NCI-H524 treated with DMSO at 0.1 percent for 48 hours (cell line): ENCODE measurements at regions not wholly inside any gene's neighbourhood (a gene's known extent, or its start where the extent isn't known, plus 50 kb on each side); places are given as distances from the start of the nearest gene placed in this dataset.

Source experiments
- DNase-seq: peaks from one replicate; lab custom pipeline; 2025; lab: John Stamatoyannopoulos, UW

DNA sequence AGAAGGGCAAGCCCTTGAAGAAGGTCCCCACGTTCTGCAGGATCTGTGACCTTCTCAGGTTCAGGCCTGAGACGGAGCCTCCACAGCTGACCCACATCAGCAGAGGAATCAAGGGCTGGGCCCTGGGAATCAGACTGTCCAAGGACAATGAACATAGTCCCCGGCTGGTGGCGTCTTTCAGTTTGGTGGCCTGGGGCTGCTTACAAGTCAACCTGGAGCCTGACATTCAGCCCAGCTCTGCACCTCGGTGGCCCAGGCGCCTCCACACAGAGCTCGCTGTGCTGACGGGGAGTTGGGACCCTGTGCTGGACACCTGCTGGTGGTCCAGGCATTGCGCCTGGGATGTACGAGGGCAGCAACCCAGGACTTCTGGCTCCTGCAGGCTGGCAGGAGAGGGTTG, 523.5 kb downstream of the TBC1D22A start:
- DNase-seq: no peak

DNA sequence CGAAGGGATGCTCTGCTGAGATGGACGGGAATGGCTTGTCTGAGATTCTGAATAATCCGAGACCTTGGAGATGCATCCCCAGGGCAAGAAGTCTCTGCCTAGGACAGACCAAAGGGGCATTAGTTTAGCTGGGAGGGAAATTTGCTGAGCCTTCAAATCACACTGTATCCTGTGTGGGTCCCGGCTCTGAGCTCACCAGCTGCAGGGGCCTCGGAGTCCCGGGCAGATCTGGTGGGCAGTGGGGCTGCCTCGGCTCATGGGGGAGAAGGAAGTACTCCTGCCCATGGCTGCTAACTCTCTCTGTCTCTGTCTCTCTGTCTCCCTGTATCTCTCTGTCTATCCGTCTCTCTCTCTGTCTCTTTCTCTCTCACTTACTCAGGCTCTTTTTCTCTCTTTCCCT, 522.4 kb downstream of the TBC1D22A start:
- no peak for DNase-seq

DNA sequence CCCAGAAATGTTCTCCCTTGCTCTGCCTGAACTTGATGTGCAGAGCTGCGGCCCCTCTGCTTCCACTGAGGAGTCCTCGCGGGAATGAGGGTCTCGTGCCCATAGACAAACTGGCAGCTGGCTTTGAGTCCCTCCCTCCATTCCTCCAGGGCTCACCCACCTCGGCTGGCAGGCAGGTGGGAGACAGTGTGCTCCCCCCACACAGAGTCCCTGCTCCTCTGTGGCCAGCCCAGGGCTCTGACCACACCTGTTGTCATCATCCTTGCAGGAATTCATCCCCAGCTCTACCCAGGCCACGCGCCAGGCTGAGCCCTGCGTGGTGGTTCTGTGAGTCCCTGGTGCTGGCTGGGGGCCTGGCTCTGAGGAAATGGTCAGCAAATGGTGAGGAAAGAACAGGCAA, 521.9 kb downstream of the TBC1D22A start:
- no peak for DNase-seq

DNA sequence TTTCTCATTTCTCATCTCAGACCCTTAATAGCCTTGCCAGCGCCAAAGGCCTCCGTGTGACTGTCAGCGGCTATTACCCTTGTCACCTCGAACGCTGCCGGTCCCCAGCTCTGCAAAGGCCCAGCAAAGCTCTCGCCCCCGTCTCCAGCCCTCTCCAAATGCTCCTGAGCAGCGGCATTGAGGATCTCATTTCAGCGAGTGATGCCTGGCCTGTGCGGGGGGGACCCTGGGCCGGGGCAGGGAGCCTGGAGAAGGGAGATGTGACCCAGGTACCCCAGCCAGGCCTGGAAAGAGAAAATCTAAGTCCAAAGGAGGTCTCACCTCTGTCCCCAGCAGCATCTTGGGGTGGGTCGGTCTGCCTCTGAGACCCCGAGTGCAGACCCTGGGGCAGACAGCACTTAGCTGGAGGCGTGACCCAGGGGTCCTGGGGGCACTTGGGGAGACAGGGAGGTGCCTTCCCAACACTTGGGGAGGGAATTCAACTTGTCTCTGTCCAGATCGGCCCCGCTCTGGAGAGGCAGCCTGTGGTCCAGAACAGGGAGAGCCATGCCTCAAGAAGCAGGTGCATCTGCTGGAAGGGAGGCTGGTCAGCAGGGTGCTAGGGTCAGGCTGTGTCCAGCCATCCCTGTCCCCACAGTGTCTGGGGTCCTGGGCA, 521.3 kb downstream of the TBC1D22A start:
- no peak for DNase-seq

DNA sequence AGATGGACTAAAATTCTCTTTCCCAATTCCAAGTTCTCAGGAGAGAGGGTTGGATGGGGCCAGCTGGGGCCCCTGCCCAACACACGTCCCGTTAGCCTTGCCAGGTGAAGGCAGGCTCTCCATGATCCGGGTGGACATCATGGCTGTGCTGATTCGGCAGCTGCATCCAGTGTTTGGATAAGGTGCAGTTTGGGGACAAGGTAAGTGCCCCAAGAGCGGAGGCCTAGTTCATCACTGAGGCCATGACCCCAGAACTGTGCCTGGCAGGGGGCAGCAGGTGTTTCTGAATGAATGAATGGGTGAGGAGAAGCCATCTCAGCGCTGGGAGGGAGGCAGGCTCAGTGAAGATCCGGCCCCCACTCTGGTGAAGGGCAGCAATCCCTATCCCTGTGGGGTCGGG, 520.4 kb downstream of the TBC1D22A start:
- DNase-seq: no peak

DNA sequence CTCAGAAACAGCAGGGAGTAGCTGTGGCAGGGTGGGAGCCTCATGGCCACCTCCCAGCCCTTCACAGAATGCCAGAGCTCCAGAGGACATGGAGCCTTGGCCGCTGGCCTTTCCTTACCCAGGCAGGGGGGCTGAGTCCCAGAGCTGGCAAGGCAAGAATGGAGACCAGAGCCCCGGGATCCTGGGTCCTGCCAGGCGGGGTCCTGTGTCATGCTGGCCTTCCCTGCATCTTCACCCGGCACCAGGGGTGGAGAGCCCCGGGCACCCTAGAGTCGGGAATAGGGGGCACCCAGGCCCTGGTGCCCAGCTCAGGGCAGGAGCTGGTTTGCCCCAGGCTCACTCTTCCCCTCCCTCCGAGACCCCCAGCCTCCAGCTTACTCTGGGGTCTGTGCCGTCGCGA, 519.9 kb downstream of the TBC1D22A start:
- DNase-seq: no peak

DNA sequence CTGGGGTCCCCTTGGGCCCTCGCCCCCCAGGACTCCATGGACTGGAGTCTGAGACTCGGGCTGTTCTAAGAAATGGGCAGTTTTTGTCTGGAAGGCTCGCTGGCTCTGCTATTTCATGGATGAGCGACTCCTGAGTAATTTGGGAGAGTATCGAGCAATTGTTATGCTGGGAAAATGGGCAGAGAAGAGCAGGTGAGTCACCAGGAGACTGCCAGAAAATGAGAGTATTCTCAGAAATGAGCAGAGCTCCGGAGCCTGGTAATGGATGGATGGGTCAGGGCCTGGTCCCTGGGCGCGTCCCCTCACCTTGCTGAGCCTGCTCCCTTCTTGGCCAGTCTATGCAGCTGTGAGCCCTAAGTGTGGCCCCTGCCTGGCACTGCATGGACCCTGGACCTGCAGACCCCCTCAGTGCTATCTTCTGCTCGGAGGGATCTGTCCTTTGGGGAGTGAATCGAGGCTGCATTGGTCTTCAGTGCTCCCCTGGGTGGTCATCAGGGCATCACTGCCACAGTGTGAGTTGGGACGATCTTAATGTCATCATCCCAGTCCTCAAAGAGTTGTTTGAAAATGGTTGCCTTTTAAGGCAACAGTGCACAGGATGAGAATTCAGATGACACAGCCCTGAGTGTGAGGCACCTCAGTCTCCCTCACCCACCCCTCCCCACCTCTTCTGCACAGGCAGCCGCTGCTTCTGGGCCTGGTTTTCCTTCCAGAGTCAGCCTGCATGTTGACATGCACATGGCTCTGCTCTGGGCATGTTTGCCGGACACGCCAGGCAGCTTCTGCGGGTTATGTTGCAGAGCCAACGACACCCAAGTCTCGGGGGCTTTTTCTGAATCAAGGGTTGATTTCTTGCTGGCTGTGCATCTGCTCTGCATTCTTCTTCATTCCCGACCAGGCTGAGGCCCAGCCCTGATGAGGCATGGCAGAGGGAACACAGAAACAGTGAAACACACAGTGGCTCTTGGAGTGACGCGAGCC, 519.0 kb downstream of the TBC1D22A start:
- DNase-seq: no peak

DNA sequence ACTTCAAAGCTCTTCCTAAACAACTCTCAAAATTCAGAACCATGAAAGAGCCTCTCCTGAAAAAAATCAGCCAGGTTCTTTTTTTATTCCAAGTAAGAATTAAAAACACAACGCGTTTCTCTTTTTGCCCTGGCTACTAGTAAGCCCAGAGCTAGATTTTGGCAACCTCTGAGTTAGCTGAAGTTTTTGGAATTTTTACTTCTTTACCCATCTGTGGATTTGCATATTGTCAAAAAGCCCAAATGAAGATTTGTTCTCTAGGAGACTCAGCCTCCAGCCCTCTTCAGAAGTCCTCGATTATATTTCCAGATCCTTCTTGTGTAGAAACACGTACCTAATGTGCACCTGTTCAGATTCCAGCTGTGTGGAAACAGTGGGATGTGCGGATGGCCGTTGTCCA, 517.9 kb downstream of the TBC1D22A start:
- no peak for DNase-seq

DNA sequence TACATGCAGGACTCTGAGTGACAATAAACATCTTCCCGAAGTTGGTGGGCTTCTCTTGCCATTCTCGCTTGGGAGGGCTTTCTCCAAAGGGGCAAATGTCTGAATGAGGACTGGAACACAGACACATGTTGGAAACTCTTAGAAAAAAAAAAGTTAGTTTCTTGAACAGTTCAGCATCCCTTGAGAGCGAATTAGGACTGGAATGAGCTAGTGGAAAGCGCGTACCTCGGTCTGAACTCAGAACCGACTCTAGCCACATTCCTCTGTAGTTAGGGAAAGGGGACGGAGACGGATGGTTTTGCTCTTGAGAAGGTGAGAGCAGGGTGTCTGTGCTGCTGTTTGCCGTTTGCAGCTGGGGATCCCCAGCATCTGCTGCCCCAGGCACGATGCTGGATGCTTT, 517.3 kb downstream of the TBC1D22A start:
- DNase-seq: no peak

DNA sequence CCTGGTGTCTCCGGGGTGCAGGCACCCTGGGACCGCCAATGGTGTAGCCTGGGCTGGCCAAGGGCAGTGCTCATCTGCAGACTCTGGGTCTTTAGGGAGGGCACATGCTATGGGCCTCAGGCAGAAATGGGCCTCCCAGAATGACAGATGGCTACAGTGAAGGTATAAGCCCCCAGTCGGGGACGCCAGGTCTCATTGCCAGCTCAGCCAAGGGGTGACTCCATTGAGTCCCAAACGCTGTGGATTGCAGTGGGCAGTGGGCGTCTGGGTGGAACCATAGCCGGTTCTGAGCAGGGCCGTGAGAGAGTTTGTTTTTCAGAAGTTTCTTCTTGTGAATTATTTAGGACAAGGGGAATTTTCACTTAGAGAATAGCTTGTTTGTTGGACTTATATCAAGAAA, 516.9 kb downstream of the TBC1D22A start:
- DNase-seq: no peak

DNA sequence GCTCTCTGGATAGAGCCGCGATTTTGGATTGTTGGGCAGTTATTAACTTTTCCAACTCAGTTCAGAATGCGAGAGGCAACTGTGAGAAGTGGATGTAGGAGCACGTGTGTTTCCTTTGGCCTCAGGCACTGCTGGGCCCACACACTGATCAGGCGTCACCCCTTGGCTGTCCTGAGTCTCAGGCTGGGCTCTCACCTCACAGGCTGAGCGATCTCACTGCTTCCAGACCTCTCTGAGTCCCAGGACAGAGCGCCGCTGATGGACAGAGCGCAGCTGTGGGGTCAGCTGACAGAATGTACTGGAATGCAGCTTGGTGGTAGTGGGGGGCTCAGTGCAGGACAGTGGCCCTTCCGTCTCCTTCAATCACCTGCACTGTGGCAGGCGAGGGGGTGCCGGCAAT, 516.2 kb downstream of the TBC1D22A start:
- no peak for DNase-seq

DNA sequence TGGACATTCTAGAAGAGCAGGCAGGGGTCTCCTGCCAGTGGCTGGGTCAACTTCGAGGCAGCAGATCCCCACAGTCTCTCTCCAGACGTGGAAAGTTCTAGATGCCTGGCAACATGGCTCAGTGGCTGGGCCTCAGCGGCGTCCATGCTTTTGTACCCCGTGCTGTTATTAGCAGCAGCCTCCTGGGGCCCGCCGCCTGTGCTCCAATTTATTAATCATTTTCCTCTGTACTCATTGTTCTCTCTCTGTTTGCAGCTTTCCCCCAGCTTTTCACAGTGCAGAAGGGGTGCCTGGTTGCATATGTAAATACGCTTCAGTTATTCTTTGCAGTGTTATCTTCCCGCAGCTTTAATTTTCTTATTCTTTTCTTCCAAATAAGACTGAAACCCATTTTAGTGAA, 515.1 kb downstream of the TBC1D22A start:
- no peak for DNase-seq

DNA sequence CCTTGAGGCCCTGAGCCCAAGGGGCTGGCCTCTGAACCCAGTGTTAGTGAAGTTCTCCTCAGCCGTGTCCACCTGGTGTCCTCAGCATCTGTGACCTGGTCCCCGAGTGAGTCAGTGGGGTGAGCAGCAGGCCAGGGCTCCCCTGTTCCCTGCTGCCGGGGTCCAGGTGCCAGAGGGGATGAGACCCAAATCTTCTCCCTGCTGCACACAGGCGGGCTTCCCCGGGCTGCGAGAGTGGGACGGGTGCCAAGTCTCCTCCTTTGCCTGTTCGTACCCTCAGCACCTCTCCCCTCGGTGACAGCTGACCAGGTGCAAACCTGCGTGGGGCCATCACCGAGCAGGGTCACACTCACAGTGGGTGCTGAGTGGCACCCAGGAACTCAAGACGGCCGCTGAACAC, 514.5 kb downstream of the TBC1D22A start:
- DNase-seq: no peak

DNA sequence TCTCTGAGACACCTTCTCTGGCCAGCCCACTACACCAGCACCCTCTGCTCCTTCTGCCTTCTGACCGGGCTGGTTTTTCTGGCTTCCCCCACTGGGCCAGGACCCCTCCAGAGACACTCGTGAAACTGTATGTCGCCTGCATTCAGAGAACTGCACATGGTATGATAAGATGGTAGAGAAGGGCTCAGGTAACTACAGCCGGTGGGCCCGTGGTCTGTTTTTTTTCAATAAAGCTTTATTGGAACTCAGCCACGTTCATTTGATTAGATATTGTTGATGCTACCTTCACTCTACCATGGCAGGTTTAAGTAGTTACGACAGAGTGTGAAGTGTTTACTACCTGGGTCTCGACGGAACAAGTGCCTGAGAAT, 514.0 kb downstream of the TBC1D22A start:
- no peak for DNase-seq

DNA sequence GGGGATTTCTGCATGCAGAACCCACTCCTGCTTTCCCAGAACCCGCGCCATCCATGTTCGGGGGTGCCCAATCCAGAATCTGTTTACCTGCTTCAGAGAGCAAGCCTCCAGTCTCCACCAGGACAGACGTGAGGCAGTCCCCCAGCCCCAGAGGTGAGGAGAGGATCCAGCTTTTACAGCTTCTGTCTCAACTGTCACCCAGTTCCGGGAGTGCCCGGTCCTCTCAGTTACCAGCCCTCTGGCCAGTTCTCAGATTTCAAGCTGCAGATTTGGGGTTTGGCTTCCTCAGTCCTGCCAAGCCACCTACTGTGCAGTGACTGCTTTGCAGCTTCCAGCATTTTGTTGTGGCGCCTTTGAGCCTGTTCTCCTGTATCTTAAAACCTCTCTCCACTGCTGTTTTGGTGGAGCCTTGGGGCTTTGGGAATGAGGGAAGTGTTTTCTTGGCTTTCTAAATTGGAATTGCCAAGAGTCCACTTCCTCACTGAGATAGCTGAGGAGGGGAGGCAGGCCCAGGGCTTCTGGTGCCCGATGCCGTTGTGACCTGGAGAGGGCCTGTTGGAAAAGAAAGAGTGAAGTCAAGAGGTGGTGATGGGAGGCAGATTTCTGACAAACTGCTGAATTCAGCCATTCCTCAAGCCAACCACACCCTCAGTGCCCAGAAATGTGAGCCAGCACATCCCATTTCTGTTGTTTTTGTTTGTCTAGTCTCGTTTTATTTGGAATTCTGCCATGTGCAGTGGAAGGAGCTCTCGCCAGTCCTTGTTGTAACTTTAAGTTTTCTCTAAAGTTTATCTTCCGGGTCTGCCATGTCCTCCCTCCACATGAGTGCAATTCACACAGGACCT, 513.4 kb downstream of the TBC1D22A start:
- DNase-seq: no peak

DNA sequence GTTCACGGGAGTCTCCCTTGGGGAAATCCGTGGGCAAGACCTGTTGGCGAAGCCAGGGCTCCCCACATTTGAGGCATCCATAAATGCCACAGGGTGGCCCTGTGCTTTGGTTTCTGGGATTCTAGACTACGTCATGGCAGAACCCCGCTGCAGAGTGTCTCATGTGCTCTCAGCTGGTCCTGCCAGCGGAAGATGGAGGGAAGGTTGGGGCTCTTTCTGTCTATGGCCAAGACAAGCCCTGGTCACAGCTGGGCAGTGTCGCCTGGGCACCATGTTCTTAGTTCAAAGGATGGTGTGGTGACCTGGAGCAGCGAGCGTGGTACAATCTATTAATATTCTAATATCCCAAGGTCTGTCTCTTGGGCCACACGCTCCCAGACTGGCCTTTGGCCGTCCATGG, 511.7 kb downstream of the TBC1D22A start:
- DNase-seq: no peak

DNA sequence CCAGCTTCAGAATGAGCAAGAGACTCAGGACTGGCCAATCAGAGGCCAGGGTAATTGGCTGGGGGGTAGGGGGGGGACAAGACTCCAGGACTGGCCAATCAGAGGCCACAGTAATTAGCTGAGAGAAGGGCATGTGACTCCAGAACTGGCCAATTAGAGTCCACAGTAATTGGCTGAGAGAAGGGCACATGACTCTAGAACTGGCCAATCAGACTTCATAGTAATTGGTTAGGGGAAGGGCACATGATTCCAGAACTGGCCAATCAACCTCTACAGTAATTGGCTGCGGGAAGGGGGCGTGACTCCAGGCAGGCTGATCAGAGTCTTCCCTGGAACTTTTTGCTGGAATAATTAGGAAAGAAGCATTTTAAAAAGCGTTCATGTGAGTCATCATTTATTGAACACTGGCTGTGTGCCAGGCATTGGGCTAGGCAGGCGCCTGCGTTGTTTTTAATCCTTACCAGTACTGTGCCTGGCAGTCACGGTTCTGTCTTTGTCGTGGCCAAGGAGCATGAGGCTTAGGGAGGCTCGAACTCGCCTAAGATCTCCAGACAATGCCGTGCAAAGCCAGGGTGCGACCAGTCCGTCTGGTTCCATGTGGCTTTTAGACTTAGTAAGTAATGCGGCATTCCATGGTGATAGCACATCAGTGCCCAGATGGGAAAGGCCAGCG, 508.1 kb downstream of the TBC1D22A start:
- no peak for DNase-seq

DNA sequence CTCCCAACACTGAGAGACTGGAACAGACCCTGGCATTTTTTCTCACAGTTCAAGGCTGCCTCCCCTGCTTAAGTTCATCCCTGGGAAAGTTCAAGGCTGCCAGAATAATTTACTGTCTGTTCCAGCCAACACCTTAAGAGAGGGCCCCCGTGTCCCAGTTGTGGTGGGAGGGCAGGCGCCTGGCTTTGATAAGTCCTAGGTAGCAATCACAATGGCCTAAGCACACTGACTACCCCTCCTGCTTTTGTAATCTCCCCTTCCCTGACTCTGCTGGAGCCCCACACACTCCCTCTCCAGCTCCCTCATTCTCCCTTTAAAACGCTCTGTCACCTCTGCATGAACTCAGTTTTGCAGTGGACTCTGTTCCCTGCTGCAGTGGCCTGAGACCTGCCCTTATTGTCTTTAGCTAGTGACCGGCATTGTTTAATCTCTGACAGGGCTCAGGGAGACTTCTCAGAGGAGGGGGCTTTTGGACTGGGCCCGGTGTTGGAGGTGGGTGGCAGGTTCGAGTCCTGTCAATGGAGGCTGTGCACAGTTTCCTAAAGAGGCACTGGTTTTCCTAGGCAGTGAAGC, 507.2 kb downstream of the TBC1D22A start:
- no peak for DNase-seq

DNA sequence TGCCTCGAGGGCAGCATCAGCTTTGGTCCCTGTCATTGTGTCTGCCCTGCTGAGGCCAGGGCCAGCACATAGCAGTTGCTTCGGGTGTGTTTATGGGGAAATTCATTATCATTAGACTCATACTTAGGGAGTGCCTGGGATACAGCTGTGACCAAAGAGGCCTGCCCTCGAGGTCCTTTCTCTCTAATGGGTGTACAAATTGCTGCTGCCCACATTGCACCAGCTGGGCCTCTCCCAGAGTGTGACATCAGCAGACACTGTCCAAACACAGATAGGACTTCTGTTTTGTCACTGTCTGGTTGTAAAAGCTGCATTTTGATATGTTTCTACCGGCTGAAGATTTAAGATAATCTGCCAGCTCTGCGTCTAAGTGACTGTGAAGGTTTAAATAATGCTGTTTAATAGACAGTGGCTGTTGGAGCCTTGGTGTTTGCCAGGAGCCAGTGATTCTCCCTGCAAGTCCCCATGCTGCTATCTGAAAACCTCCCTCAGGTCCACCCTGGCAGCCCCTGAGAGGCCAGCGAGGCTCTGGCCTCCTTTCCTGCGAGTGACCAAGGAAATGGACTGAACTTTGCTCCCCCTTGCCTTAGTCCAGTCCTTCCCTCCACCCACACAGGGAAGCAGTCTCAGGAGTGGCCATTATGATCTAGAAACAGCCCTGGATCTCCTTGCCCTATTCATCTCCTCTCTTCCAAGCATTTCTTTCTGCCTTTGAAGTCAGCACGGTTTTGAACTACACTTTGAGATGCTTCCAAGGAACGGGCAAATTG, 505.2 kb downstream of the TBC1D22A start:
- DNase-seq: no peak

DNA sequence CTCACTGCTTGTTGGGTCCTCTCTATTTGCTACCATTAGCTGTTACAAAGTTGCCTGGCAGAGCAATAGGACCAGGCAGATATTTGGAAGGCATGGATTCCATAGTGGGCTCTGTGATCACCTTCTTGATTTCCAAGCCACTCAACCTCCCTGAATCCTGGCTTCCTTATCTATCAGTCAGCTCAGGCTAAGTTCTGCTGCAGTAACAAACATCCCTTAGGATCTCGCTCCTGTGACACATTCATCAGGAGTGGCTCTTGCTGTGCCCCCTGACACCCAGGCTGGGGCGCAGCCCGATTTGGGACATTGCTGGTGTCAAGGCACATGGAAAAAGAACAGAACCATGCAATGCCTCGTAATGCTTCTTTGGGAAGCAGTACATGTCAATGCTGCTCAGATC, 503.9 kb downstream of the TBC1D22A start:
- DNase-seq: no peak

DNA sequence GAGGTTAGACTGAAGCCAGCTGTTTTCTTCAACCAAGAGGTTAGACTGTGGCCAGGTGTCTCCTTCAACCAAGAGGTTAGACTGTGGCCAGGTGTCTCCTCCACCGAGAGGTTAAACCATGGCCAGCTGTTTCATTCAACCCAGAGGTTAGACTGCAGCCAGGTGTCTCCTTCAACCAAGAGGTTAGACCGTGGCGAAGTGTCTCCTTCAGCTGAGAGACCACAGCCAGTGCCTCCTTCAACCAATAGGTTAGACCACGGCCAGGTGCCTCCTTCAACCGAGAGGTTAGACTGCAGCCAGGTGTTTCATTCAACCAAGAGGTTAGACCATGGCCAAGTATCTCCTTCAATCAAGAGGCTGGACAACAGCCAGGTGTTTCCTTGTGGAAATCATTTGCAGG, 498.1 kb downstream of the TBC1D22A start:
- no peak for DNase-seq
